ENCODE measurements at regions not wholly inside any gene's neighbourhood (a gene's known extent, or its start where the extent isn't known, plus 50 kb on each side); places are given as distances from the start of the nearest gene placed in this dataset.
"Not testable (repeated sequence)": the region's sequence is repeated elsewhere in the genome, so short reads cannot be mapped to it uniquely, and the experiment has no call there.

- DNase-seq, result no peak
- Histone ChIP-seq H3K9me3 (no peaks in the 10 kb centered on the region), H3K36me3 (no peaks in the 10 kb centered on the region), H3K27me3 (no peaks in the 10 kb centered on the region), H3K4me3 (no peak overlapping the region), H3K4me1 (no peaks in the 10 kb centered on the region), H3K27ac (no peak overlapping the region)
- no peak for TF ChIP-seq CTCF (IDR thresholded peaks at IDR 0.05)
- no peak for TF ChIP-seq POLR2A (IDR thresholded peaks at IDR 0.05)
- 23 to 39% methylated on average over 4 of the region's 4 CpGs for WGBS, 2 donors
- intact Hi-C loops (cut with DNase I), result no loop called here
These were observed 796.6 kb upstream of the POU3F4 start for GRCh38 chrX:82711457-82711856.

GRCh38 chrX:82721891-82722290 lies 786.2 kb upstream of the POU3F4 start:
- Histone ChIP-seq H3K4me1 (no peaks in the 10 kb centered on the region), H3K36me3 (no peaks in the 10 kb centered on the region), H3K4me3 (no peak overlapping the region), H3K27ac (no peak overlapping the region), H3K27me3 (peaks cover 0 to 4% (median 0%) of the 10 kb centered on the region in 4 donors), H3K9me3 (no peaks in the 10 kb centered on the region)
- intact Hi-C loops (cut with DNase I), result no loop called here
- no peak for TF ChIP-seq POLR2A (IDR thresholded peaks at IDR 0.05)
- no peak for TF ChIP-seq CTCF (IDR thresholded peaks at IDR 0.05)
- WGBS, 2 donors, result 78 to 88% methylated on average over 1 of the region's 1 CpG
- DNase-seq, result no peak

- Histone ChIP-seq H3K4me1 (no peaks in the 10 kb centered on the region), H3K9me3 (no peaks in the 10 kb centered on the region), H3K36me3 (no peaks in the 10 kb centered on the region), H3K27me3 (peaks cover 0 to 4% (median 0%) of the 10 kb centered on the region in 4 donors), H3K4me3 (no peak overlapping the region), H3K27ac (no peak overlapping the region)
- WGBS, 2 donors, result 38 to 82% methylated on average over 1 of the region's 1 CpG
- DNase-seq, result no peak
- no peak for TF ChIP-seq CTCF (IDR thresholded peaks at IDR 0.05)
- intact Hi-C loops (cut with DNase I), result no loop called here
These were observed 784.3 kb upstream of the POU3F4 start for GRCh38 chrX:82723806-82724205.

GRCh38 chrX:82727436-82727835 lies 780.7 kb upstream of the POU3F4 start:
- H3K9me3 ChIP-seq; intact Hi-C loops (cut with DNase I); H3K36me3 ChIP-seq; H3K4me1 ChIP-seq; H3K4me3 ChIP-seq; H3K27ac ChIP-seq; H3K27me3 ChIP-seq; DNase-seq: not testable (repeated sequence)
- 78 to 84% methylated on average over 4 to 5 of the region's 6 CpGs for WGBS, 2 donors

GRCh38 chrX:82732861-82733260 lies 775.2 kb upstream of the POU3F4 start:
- 40% methylated on average over 1 of the region's 1 CpG; no CpG with 5 or more reads in 1 of the 2 donors for WGBS, 2 donors
- no peak for TF ChIP-seq POLR2A (IDR thresholded peaks at IDR 0.05)
- no peak for TF ChIP-seq CTCF (IDR thresholded peaks at IDR 0.05)
- no peaks in the 10 kb centered on the region for H3K4me1 ChIP-seq

GRCh38 chrX:82734140-82734539 lies 774.0 kb upstream of the POU3F4 start:
- Histone ChIP-seq H3K27ac (no peak overlapping the region), H3K36me3 (no peaks in the 10 kb centered on the region), H3K9me3 (no peaks in the 10 kb centered on the region), H3K27me3 (no peaks in the 10 kb centered on the region), H3K4me3 (no peak overlapping the region), H3K4me1 (no peaks in the 10 kb centered on the region)
- intact Hi-C loops (cut with DNase I), result no loop called here
- TF ChIP-seq POLR2A (IDR thresholded peaks at IDR 0.05), result no peak
- TF ChIP-seq CTCF (IDR thresholded peaks at IDR 0.05), result no peak
- DNase-seq, result no peak

More at GRCh38 chrX:82732861-82733260, 775.2 kb upstream of the POU3F4 start:
- Histone ChIP-seq H3K36me3 (no peaks in the 10 kb centered on the region), H3K27ac (no peak overlapping the region), H3K4me3 (no peak overlapping the region), H3K9me3 (no peaks in the 10 kb centered on the region), H3K27me3 (no peaks in the 10 kb centered on the region)
- intact Hi-C loops (cut with DNase I), result no loop called here
- no peak for DNase-seq

GRCh38 chrX:82738313-82738712 lies 769.8 kb upstream of the POU3F4 start:
- intact Hi-C loops (cut with DNase I); H3K36me3 ChIP-seq; DNase-seq; H3K4me3 ChIP-seq; H3K4me1 ChIP-seq; H3K27me3 ChIP-seq; H3K9me3 ChIP-seq; H3K27ac ChIP-seq: not testable (repeated sequence)
- no CpG with 5 or more reads among the region's 20 CpGs for WGBS, 2 donors
